ENCODE measurements at regions not wholly inside any gene's neighbourhood (a gene's known extent, or its start where the extent isn't known, plus 50 kb on each side); places are given as distances from the start of the nearest gene placed in this dataset.
"Not testable (repeated sequence)": the region's sequence is repeated elsewhere in the genome, so short reads cannot be mapped to it uniquely, and the experiment has no call there.

GRCh38 chr1:215402147-215402546 lies 165.0 kb upstream of the KCTD3 start:
- DNase-seq, result no peak

DNA sequence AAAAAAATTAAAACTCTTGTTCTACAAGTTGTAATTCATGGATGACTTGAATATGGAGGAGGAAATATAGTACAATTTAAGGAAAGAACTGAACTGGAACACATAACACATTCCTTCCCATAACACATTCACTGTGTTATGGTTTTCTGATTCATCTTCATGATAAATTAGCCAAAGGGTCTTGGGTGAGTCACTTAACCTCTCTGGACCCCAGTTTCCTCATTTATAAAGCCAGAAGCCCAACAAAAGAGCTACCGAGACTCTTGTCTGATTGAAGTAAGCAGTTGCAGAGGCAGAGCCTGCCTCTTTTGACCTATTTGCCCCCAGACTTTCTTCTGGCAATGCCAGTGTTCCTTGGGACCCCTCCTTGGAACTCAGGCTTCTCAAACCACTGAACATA lies 161.9 kb upstream of the KCTD3 start:
- DNase-seq, result no peak

DNA sequence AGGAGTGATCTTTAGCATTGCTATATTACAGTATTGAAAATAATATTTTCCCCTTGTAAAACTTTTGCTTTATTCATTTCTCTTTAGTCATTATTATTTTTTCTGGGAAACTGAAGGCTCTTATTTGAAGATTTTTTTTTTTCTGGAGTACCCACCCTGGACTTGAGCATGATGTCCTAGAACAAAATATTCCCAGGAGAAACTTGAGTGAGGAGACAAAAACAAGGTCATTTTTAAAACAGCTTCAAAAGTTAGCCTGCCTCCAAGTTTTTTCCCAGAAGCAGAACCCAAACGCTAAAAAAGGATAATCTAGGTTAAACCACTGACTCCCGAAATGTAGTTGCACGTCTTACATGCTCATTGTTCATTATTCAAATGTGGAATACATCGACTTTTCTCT lies 160.2 kb upstream of the KCTD3 start:
- no peak for DNase-seq

- no peak for DNase-seq
Observed at GRCh38 chr1:215407575-215407974, 159.5 kb upstream of the KCTD3 start.

GRCh38 chr1:215409546-215409945 lies 157.6 kb upstream of the KCTD3 start:
- not testable (repeated sequence) for DNase-seq

DNA sequence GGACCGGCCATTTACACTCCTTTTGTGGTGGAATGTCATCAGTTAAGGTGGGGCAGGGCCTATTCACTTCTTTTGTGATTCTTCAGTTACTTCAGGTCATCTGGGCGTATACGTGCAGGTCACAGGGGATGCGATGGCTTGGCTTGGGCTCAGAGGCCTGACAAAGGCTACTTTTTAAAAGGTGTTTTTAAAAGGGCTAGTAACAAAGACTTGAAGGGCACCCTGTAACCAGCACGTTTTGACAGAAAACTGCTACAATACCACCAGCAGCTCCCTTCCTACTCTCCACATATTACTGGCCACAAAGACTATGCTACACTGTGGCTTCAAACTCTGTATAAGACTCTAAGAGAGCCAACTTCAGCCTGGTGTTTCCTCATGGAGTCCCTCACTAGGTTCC lies 151.6 kb upstream of the KCTD3 start:
- DNase-seq, result not testable (repeated sequence)

GRCh38 chr1:215416497-215416896 lies 150.6 kb upstream of the KCTD3 start:
- DNase-seq, result no peak

- DNase-seq, result no peak
Observed at GRCh38 chr1:215417122-215417521, 150.0 kb upstream of the KCTD3 start.

DNA sequence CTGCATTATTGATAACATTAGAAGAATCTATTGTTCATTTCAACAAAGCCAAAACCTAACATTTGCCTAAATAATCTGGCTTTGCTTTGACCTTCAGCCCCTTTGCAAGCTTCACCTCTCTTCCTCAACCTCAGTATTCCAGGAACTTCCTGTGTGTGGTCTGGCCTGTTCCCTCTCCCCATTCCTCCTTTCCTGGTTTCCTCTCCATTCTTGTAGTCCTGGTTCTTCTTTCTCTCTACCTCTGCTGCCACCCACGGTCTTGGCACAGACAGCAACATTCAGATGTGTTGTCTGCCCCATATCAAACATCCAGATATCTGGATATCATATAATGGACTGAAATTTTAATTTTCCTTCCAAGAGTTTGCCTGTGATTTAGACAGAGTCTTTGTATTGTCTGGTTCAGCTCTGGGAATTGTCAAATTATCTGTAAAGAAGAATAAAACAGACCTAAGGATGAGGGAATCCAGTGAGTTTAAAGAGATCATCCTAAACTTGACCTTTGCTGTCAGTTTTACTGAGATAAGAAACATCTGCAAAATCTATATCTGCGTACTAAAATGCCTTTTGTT lies 148.1 kb upstream of the KCTD3 start:
- peak; percentile 13 for DNase-seq

GRCh38 chr1:215421744-215422143 lies 145.4 kb upstream of the KCTD3 start:
- DNase-seq, result no peak

- DNase-seq, result no peak
Observed at GRCh38 chr1:215423288-215423687, 143.8 kb upstream of the KCTD3 start.

GRCh38 chr1:215425138-215425537 lies 142.0 kb upstream of the KCTD3 start:
- no peak for DNase-seq

DNA sequence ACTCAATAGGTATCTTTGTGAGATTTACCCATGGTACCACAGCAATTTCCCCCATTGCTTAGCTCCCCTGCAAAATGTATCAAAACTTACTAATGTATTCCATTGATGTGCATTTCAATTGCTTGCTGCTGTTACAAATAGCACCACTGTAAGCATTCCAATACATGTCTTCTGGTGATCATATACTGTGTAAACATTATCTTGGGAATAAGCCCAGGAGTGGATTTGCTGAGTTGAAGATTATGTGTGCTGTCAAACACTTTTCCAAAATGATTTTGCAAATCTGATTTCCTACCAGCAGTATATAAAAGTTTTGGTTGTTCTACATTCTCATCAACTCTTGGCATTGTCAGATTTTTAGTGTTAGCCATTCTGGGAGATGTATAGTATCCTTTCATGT lies 141.0 kb upstream of the KCTD3 start:
- no peak for DNase-seq

GRCh38 chr1:215432483-215433227 lies 134.4 kb upstream of the KCTD3 start:
- DNase-seq, result not testable (repeated sequence)

GRCh38 chr1:215433237-215433636 lies 133.9 kb upstream of the KCTD3 start:
- no peak for DNase-seq

- no peak for DNase-seq
Observed at GRCh38 chr1:215439549-215439948, 127.6 kb upstream of the KCTD3 start.

DNA sequence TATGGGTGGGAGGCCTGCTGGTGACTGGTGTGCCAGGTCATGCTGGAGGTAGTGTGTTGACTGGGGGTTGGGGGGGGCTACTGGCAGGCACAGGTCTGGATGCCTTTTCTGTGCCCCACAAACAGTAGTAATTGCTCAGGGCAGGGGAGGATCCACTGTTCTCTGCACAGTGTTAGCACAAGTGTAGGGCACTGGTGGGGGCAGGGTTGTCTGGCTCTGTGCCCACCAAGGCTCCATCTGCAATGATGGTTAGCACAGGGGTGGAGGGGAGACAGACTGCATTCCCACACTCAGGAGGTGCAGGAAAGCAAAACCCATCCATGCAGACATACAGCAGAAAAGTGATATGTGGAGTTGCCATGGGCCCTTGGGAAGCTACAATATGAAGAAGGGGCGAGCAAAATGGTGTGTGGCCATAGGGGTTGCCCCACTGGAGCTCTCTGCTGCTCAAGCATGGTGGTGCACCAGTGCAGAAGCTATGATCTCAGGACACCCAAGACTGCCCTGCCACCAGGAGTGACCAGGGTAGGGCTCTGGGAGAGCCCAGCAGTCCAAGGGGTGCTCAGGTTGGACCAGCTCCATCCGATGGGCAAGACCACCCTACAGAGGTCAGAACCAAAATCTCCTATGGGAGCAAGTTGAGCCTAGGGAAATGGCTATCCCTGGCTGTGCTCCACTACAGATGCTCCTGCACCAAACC lies 122.2 kb upstream of the KCTD3 start:
- no peak for DNase-seq

- DNase-seq, result not testable (repeated sequence)
Observed at GRCh38 chr1:215448014-215448413, 119.1 kb upstream of the KCTD3 start.

DNA sequence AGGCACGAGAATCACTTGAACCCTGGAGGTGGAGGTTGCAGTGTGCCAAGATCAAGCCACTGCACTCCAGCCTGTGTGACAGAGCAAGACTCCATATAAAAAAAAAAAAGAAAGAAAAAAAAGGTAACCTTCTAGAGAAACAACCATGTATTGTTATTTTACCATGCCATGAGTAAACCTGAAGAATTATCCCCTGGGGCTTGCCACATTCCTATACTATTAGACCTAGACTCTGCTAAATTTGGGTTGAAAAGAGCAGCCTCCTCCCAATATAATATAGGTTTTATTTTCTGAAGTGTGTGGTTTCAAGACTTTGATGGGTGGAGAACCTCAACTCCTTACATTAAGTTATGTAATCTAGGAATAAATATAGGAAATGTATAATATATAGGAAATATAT lies 118.0 kb upstream of the KCTD3 start:
- not testable (repeated sequence) for DNase-seq

DNA sequence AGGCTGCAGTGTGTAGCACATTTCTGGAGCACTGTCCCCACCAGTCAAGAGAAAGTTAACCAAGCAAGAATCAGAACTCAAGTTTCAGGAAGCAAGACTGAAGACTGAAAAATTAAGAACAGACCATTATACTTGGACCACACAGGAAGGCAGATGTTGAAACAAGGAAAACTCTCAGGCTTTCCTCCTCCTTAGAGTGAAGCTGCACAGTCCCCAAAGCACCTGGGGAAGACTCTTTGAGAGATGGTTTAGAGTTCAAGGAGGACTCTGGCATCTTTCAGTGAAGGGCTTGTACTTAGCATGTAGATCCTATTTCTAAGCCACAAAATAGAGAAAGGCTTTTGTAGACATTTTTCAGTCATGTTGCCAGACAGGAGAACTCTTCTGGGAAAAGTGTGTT lies 113.7 kb upstream of the KCTD3 start:
- DNase-seq, result peak; percentile 31

DNA sequence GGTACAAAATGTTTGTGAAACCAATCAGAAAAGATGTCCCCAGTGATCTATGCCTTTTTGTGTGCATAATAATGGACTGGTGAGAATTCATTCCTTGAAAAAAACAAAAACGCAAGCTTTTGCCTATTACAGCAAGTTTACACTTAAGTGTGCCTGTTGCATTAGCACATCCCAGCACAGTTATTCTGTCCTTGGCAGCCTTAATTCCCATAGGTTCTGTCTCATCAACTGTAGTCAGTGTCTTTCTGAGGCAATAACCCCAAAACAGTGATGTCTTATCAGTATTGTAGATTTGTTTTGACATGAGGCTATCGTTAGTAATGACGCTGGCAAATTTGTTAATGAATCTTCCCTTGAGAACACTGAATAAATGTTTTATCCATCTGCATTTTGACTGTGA lies 109.9 kb upstream of the KCTD3 start:
- DNase-seq, result no peak

DNA sequence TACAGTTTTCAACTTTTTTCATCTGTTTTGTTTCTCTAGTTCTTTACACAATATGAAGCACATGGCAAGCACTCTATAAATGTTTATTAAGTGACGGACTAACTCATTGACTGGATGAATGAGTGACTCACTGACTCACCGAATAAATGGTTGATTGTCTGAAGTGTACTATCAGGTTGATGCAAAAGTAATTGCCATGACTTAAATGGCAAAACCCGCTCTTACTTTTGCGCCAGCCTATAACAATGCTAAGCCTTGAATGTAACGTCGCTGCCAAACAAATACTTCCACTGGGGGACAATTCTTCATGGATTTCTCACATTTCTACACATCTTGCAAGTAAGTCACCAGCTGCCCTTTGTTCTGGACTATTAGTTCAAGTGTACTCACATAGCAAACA lies 109.0 kb upstream of the KCTD3 start:
- DNase-seq, result peak; percentile 69

DNA sequence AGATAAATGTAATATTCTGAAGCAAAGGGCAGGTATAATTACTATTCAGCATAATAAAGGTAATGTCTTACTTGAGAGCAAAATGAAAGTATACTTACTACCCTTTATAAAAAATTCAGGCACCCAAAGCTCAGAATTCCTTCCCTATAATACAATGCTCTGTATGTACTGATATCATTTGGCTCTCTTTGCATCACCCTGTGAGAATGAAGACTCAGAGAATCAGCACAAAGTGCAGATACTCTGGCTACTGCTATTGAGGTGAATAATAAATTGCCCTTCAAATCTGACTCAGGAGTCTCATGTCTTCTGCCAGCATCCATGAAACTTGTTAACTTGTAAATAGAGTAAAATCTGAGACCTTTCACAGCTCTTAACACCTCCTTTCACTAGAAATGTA lies 108.5 kb upstream of the KCTD3 start:
- no peak for DNase-seq

DNA sequence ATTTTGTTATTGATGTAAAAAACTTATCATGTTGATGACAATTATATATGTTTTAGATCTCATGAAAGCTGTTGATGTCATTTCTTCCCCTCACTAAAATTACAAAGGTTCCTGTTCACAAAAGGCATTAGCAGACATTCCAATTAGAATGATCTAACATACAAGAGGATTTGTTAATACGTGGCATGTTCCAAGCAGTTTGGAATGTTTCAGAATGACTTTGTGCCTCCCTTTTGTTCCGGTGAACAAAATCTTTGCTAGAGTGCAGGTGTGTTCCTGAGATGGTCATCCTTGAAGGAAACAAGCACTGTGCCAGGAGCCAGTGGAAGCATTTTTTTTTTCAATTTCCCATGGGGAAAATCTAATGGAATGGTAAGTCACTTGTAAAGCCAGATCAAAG lies 108.0 kb upstream of the KCTD3 start:
- no peak for DNase-seq

Measured in tongue (tissue), 1 donor.